Nephron progenitor cell (in vitro differentiated cells): ENCODE measurements at regions not wholly inside any gene's neighbourhood (a gene's known extent, or its start where the extent isn't known, plus 50 kb on each side); places are given as distances from the start of the nearest gene placed in this dataset.

Experiments used
- DNase-seq: peaks from one replicate; pipeline ENCODE4 v3.0.0; 2021
- H3K27ac Mint-ChIP-seq: 2 replicates; pipeline ENCODE4 v1.8.0; 2021; ENCODE audit warnings: mild to moderate bottlenecking, moderate library complexity, mixed read lengths
- H3K27me3 Mint-ChIP-seq: 2 replicates; pipeline ENCODE4 v1.8.0; 2021; ENCODE audit warnings: mild to moderate bottlenecking, low read depth, mixed read lengths; ENCODE audit not compliant: poor library complexity
- H3K36me3 Mint-ChIP-seq: 2 replicates; pipeline ENCODE4 v1.8.0; 2021; ENCODE audit warnings: low read depth, mixed read lengths
- H3K4me1 Mint-ChIP-seq: 2 replicates; pipeline ENCODE4 v1.8.0; 2021; ENCODE audit warnings: mixed read lengths
- H3K4me3 Mint-ChIP-seq: 2 replicates; pipeline ENCODE4 v1.8.0; 2021; ENCODE audit warnings: mild to moderate bottlenecking, moderate library complexity, mixed read lengths
- H3K9me3 Mint-ChIP-seq: 2 replicates; pipeline ENCODE4 v1.8.0; 2021; ENCODE audit warnings: mild to moderate bottlenecking, moderate library complexity, mixed read lengths
- CTCF ChIP-seq: fragments of 200-600 bp; sonication (generic); IDR thresholded peaks from 2 replicates; pipeline ENCODE4 v1.5.0; 2021; ENCODE audit warnings: antibody characterized with exemption

GRCh38 chr2:240357641-240358012, 77.8 kb upstream of the GPC1 start:
- H3K9me3 Mint-ChIP-seq = peaks cover 29% of the 10 kb centered on the region
- H3K36me3 Mint-ChIP-seq = peaks cover 15% of the 10 kb centered on the region
- peaks cover 35% of the 10 kb centered on the region for H3K4me1 Mint-ChIP-seq
- peak overlapping the region; percentile 29 for H3K27ac Mint-ChIP-seq
- TF ChIP-seq CTCF = no peak
- peaks cover 7% of the 10 kb centered on the region for H3K27me3 Mint-ChIP-seq
- no peak overlapping the region for H3K4me3 Mint-ChIP-seq
- DNase-seq = no peak

GRCh38 chr2:240358080-240358479, 77.4 kb upstream of the GPC1 start:
- Mint-ChIP-seq H3K9me3 (peaks cover 29% of the 10 kb centered on the region), H3K27ac (no peak overlapping the region), H3K4me1 (peaks cover 34% of the 10 kb centered on the region), H3K4me3 (no peak overlapping the region), H3K27me3 (peaks cover 7% of the 10 kb centered on the region), H3K36me3 (peaks cover 15% of the 10 kb centered on the region)
- DNase-seq = no peak
- TF ChIP-seq CTCF = no peak

GRCh38 chr2:240358821-240359397, 76.6 kb upstream of the GPC1 start:
- no peak for DNase-seq
- Mint-ChIP-seq H3K9me3 (peaks cover 29% of the 10 kb centered on the region), H3K27ac (no peak overlapping the region), H3K36me3 (peaks cover 15% of the 10 kb centered on the region), H3K27me3 (peaks cover 7% of the 10 kb centered on the region), H3K4me1 (peaks cover 43% of the 10 kb centered on the region), H3K4me3 (no peak overlapping the region)
- TF ChIP-seq CTCF = no peak

- no peak for DNase-seq
- Mint-ChIP-seq H3K9me3 (peaks cover 29% of the 10 kb centered on the region), H3K27me3 (peaks cover 7% of the 10 kb centered on the region), H3K4me1 (peaks cover 51% of the 10 kb centered on the region), H3K27ac (no peak overlapping the region), H3K4me3 (no peak overlapping the region), H3K36me3 (peaks cover 15% of the 10 kb centered on the region)
- TF ChIP-seq CTCF = no peak
Measured at GRCh38 chr2:240359695-240360094, 75.8 kb upstream of the GPC1 start.

GRCh38 chr2:240360645-240361475, 74.6 kb upstream of the GPC1 start:
- no peak overlapping the region for H3K27ac Mint-ChIP-seq
- peaks cover 46% of the 10 kb centered on the region for H3K4me1 Mint-ChIP-seq
- H3K27me3 Mint-ChIP-seq = peaks cover 7% of the 10 kb centered on the region
- H3K4me3 Mint-ChIP-seq = no peak overlapping the region
- H3K36me3 Mint-ChIP-seq = peaks cover 15% of the 10 kb centered on the region
- TF ChIP-seq CTCF = no peak
- no peak for DNase-seq
- peaks cover 29% of the 10 kb centered on the region for H3K9me3 Mint-ChIP-seq
